ENCODE measurements at regions not wholly inside any gene's neighbourhood (a gene's known extent, or its start where the extent isn't known, plus 50 kb on each side); places are given as distances from the start of the nearest gene placed in this dataset.

DNA sequence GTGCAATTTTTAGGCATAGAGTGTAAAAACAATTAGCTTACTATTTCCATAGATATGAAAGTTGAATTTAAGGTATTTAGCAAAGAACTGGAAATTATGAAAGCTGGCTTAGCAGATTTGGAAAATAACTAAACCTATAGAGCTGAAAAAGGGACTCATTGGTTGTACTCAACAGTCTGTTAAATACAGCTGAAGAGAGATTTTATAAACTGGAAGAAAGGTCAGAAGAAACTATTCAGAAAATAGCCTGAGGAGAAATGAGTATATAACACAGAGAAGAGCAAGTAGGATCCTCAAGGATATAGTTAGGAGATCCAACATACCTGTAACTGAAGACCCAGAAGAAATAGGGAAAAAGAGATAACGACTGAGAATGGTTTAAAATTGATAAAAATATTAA, 97.6 kb upstream of the SLIT3 start:
- DNase-seq (ENCODE audit: low spot score), result no peak
- no peak for ATAC-seq (ENCODE audit: insufficient number of reproducible peaks, low FRiP score, low read depth)
- Histone ChIP-seq H3K9me3 (no peaks in the 10 kb centered on the region), H3K4me3 (no peak overlapping the region), H3K4me1 (ENCODE audit: control insufficient read depth in 1 of 2, low read depth in 2 of 2) (no peaks in the 10 kb centered on the region), H3K36me3 (no peaks in the 10 kb centered on the region), H3K27me3 (replicated peaks; ENCODE audit: insufficient read depth) (no peaks in the 10 kb centered on the region), H3K27ac (no peak overlapping the region)
- TF ChIP-seq, protein P1, sequence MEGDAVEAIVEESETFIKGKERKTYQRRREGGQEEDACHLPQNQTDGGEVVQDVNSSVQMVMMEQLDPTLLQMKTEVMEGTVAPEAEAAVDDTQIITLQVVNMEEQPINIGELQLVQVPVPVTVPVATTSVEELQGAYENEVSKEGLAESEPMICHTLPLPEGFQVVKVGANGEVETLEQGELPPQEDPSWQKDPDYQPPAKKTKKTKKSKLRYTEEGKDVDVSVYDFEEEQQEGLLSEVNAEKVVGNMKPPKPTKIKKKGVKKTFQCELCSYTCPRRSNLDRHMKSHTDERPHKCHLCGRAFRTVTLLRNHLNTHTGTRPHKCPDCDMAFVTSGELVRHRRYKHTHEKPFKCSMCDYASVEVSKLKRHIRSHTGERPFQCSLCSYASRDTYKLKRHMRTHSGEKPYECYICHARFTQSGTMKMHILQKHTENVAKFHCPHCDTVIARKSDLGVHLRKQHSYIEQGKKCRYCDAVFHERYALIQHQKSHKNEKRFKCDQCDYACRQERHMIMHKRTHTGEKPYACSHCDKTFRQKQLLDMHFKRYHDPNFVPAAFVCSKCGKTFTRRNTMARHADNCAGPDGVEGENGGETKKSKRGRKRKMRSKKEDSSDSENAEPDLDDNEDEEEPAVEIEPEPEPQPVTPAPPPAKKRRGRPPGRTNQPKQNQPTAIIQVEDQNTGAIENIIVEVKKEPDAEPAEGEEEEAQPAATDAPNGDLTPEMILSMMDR (IDR thresholded peaks at IDR 0.05), result no peak

DNA sequence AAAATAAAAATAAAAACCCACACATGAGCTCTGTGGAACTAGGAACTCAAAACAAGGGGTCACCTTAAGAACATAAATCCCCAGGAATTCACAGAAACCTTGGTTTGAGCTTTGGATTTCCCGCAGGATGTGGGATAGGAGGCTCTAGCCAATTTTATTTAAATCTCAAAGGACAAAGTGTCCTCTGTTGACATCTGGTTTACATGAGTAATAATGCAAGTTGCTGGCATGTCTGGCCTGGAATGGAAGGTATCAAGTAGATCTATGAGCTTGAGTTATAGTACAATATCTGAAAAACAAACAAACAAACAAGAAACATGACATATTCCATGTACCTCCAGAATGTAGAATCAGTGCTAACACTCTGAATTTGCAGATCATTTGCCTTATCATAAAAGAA, 94.2 kb upstream of the SLIT3 start:
- TF ChIP-seq, protein P1 (IDR thresholded peaks at IDR 0.05), result no peak
- no peak for DNase-seq (ENCODE audit: low spot score)
- Histone ChIP-seq H3K4me1 (ENCODE audit: control insufficient read depth in 1 of 2, low read depth in 2 of 2) (no peaks in the 10 kb centered on the region), H3K27ac (no peak overlapping the region), H3K9me3 (no peaks in the 10 kb centered on the region), H3K36me3 (no peaks in the 10 kb centered on the region), H3K4me3 (no peak overlapping the region), H3K27me3 (replicated peaks; ENCODE audit: insufficient read depth) (no peaks in the 10 kb centered on the region)
- no peak for ATAC-seq (ENCODE audit: insufficient number of reproducible peaks, low FRiP score, low read depth)

DNA sequence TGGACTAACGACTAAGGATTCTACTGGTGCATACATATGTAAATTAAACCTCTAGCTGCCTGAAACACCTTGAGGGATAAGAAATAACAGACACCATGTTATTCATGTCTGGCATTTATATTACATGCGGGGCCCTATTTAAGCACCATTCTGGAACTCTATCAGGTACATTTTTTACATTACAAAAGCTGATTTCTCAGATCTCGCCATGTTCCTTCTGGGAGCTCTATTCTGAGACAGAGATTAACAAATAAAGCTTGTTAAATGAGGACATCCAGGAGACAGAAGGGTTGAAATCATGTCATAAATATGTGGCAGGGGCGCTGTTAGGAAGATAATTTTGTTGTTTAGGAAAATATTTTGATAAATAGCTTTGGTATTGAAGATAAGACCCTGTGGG, 93.4 kb upstream of the SLIT3 start:
- H3K4me3 ChIP-seq, result no peak overlapping the region
- H3K36me3 ChIP-seq, result no peaks in the 10 kb centered on the region
- H3K27ac ChIP-seq, result no peak overlapping the region
- no peaks in the 10 kb centered on the region for H3K9me3 ChIP-seq
- ATAC-seq (ENCODE audit: insufficient number of reproducible peaks, low FRiP score, low read depth) (no peak), DNase-seq (ENCODE audit: low spot score) (no peak)
- H3K27me3 ChIP-seq (replicated peaks; ENCODE audit: insufficient read depth), result no peaks in the 10 kb centered on the region
- no peaks in the 10 kb centered on the region for H3K4me1 ChIP-seq (ENCODE audit: control insufficient read depth in 1 of 2, low read depth in 2 of 2)
- TF ChIP-seq, protein P1 (IDR thresholded peaks at IDR 0.05), result no peak

DNA sequence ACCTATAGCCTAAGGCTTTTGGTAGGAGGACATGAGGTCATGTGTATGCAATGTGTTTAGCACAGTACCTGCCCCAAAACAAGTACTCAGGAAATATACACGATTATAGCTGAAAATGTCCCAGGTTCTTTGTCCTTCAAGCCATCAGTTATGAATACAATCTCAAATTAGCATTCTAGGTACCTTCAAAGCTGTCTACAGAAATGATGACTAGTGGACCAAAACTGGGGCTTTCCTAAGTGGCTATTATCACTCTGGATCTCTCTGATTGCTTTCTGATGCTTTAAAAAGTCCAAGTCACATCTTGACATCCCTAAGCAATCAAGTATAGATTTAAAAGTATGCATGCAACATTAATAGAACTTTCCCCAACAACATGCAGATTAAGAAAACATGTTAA, 93.0 kb upstream of the SLIT3 start:
- Histone ChIP-seq H3K27me3 (replicated peaks; ENCODE audit: insufficient read depth) (no peaks in the 10 kb centered on the region), H3K4me3 (no peak overlapping the region), H3K27ac (no peak overlapping the region), H3K36me3 (no peaks in the 10 kb centered on the region), H3K4me1 (ENCODE audit: control insufficient read depth in 1 of 2, low read depth in 2 of 2) (no peaks in the 10 kb centered on the region), H3K9me3 (no peaks in the 10 kb centered on the region)
- ATAC-seq (ENCODE audit: insufficient number of reproducible peaks, low FRiP score, low read depth) (no peak), DNase-seq (ENCODE audit: low spot score) (no peak)
- TF ChIP-seq, protein P1 (IDR thresholded peaks at IDR 0.05), result no peak

DNA sequence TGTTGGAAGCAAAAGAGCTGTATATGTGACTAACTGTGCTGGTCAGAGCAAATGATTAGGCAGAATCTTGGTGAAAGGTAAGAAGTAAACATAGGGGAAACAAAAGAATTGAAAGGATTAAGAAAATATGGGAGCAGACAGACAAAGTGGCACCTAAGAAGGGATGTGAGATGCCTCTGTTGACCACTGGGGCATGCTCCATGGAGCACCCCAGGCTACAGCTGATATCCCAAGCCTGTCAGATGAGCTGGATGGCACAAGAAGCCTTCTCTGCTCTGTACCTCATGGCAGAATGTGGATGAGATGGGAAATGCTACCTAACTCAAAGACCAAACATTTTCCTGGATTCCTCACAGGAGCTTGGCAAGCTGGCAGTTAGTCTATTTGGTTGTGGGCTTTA, 89.3 kb upstream of the SLIT3 start:
- no peaks in the 10 kb centered on the region for H3K36me3 ChIP-seq
- H3K27ac ChIP-seq, result no peak overlapping the region
- ATAC-seq (ENCODE audit: insufficient number of reproducible peaks, low FRiP score, low read depth) (no peak), DNase-seq (ENCODE audit: low spot score) (no peak)
- no peaks in the 10 kb centered on the region for H3K4me1 ChIP-seq (ENCODE audit: control insufficient read depth in 1 of 2, low read depth in 2 of 2)
- H3K9me3 ChIP-seq, result no peaks in the 10 kb centered on the region
- TF ChIP-seq, protein P1 (IDR thresholded peaks at IDR 0.05), result no peak
- H3K4me3 ChIP-seq, result no peak overlapping the region
- H3K27me3 ChIP-seq (replicated peaks; ENCODE audit: insufficient read depth), result no peaks in the 10 kb centered on the region

Data from thoracic aorta (tissue), 2 donors.